NB4 (cell line): ENCODE measurements at regions not wholly inside any gene's neighbourhood (a gene's known extent, or its start where the extent isn't known, plus 50 kb on each side); places are given as distances from the start of the nearest gene placed in this dataset.
"Not testable (repeated sequence)": the region's sequence is repeated elsewhere in the genome, so short reads cannot be mapped to it uniquely, and the experiment has no call there.

Experiments
- DNase-seq: peaks from one replicate; pipeline ENCODE4 v3.0.0; 2010; ENCODE audit warnings: low read depth
- H3K4me3 ChIP-seq: one replicate; pipeline ENCODE4 v1.5.1; 2011; ENCODE audit warnings: mild to moderate bottlenecking, low read depth, low read length, moderate library complexity
- CTCF ChIP-seq: IDR thresholded peaks from one replicate; pipeline ENCODE4 v1.5.1; 2012; ENCODE audit warnings: low read depth, low read length
- MAX ChIP-seq: IDR thresholded peaks from 2 replicates; pipeline ENCODE4 v1.6.1; 2011; ENCODE audit warnings: low read depth, low read length
- MYC ChIP-seq: IDR thresholded peaks from 2 replicates; pipeline ENCODE4 v1.6.1; 2011; ENCODE audit warnings: low read depth, low read length
- POLR2A ChIP-seq: IDR thresholded peaks from 2 replicates; pipeline ENCODE4 v1.6.1; 2011; ENCODE audit warnings: mild to moderate bottlenecking; ENCODE audit not compliant: insufficient read length; ENCODE audit errors: extremely low read depth

DNA sequence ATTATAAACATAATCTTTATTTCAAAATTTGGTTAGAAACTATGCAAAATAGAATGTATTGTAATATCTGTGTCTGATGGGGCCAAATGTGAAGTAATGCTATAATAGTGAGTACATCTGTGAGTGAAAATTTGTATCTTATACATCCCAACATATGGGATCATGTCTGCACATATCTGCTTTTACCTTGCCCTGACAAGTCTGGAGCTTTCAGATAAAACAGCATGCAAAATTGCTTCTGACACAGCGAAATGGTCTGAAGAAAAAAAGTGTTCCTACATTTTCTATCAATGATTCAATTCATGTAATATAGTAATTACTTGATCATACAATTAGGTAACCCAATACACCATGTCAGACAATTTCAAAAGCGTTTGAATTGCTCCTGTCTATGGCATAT, 58.1 kb upstream of the P3H2 start:
- DNase-seq: no peak
- TF ChIP-seq CTCF: no peak
- no peak for TF ChIP-seq MYC
- TF ChIP-seq POLR2A: no peak
- TF ChIP-seq MAX: no peak

GRCh38 chr3:190176933-190177525, 56.3 kb upstream of the P3H2 start:
- H3K4me3 ChIP-seq: not testable (repeated sequence)

More for the DNA sequence above, 58.1 kb upstream of the P3H2 start:
- H3K4me3 ChIP-seq: no peak overlapping the region

DNA sequence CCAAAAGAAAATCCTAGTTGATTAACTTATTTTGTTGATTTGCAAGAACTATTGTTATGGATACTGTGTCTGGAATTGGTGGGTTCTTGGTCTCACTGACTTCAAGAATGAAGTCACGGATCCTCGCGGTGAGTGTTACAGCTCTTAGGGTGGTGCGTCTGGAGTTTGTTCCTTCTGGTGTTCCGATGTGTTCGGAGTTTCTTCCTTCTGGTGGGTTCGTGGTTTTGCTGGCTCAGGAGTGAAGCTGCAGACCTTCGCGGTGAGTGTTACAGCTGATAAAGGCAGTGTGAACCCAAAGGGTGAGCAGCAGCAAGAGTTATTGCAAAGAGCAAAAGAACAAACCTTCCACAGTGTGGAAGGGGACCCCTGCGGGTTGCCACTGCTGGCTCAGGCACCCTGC, 55.4 kb upstream of the P3H2 start:
- not testable (repeated sequence) for DNase-seq

More at GRCh38 chr3:190176933-190177525, 56.3 kb upstream of the P3H2 start:
- not testable (repeated sequence) for DNase-seq

GRCh38 chr3:190175490-190175889, 54.8 kb upstream of the P3H2 start:
- H3K4me3 ChIP-seq: no peak overlapping the region
- DNase-seq: no peak
- TF ChIP-seq POLR2A (no peak), MAX (no peak), CTCF (no peak), MYC (no peak)

More for the DNA sequence above, 55.4 kb upstream of the P3H2 start:
- not testable (repeated sequence) for H3K4me3 ChIP-seq

- H3K4me3 ChIP-seq: no peak overlapping the region
- no peak for TF ChIP-seq CTCF
- no peak for TF ChIP-seq MYC
- no peak for TF ChIP-seq MAX
- no peak for TF ChIP-seq POLR2A
- no peak for DNase-seq
These were observed 53.8 kb upstream of the P3H2 start for GRCh38 chr3:190174471-190174870.

- DNase-seq: no peak
- no peak for TF ChIP-seq MYC
- no peak for TF ChIP-seq MAX
- no peak for TF ChIP-seq CTCF
- no peak for TF ChIP-seq POLR2A
- H3K4me3 ChIP-seq: no peak overlapping the region
These were observed 52.7 kb upstream of the P3H2 start for GRCh38 chr3:190173426-190173825.

DNA sequence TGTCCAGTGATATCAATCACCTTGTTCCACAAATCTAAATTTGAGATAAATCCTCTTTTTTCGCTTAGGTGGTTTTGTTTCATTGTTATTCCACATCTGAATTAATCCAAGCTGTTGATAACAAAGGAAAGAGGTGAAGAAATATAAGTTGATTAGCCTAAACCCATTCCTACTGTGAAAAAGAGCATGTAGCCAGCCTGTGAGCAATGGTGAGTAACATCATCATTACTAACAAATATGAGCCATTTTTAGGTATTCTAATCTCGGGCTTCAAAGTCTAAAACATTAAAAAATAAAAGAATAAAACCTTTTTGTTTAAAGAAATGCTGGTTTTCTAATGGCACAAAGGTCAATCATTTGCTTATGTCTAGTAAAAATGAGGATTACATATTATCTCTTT, 52.1 kb upstream of the P3H2 start:
- TF ChIP-seq MYC: no peak
- no peak for TF ChIP-seq MAX
- no peak for TF ChIP-seq POLR2A
- TF ChIP-seq CTCF: no peak
- H3K4me3 ChIP-seq: no peak overlapping the region
- DNase-seq: no peak
